HG02571 (cell line): ENCODE measurements at regions not wholly inside any gene's neighbourhood (a gene's known extent, or its start where the extent isn't known, plus 50 kb on each side); places are given as distances from the start of the nearest gene placed in this dataset.

Experiments
- ATAC-seq: cut with Tn5 transposase; IDR thresholded peaks from one replicate; pipeline ENCODE4 v1.9.1; 2021; ENCODE audit warnings: mild to moderate bottlenecking, moderate library complexity; ENCODE audit not compliant: unreplicated experiment

DNA sequence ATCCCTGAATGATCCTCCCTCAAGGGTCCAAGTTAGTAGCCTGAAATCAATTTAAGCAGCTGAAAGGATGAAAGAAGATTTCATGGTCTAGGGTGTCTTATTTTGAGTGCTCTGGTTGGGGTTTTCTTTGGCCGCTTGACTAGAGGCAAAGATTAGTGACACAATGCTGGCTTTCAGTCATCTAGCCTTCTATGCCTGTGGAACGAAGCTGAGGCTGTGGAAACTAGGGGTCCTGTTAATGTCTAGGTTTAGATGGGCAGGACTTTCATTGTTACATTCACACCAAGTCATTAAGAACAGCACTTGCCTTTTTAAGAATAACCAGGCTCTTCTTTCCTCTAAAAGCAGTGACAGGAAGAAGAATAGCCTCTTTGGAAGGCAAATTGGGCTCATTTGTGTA, 253.8 kb upstream of the E2F7 start:
- no peak for ATAC-seq

DNA sequence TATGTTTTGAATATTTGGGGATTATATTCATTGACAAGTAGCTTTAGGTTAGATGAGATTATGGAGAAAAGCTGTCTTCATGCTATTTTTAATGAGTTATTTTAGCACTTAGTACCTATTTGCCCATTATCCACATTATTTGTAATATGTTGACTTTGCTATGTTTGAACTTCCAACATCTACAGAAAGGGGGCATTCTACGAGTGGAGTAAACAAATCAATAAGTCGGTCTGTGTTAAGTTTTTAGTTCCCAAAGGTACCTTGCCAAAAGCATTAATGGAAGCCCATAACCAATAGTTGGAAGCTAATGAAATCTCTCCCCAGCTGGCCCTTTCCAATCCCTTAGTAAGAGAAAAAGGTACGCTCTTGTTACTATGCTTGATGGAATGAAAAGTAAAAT, 250.0 kb upstream of the E2F7 start:
- ATAC-seq, result no peak

DNA sequence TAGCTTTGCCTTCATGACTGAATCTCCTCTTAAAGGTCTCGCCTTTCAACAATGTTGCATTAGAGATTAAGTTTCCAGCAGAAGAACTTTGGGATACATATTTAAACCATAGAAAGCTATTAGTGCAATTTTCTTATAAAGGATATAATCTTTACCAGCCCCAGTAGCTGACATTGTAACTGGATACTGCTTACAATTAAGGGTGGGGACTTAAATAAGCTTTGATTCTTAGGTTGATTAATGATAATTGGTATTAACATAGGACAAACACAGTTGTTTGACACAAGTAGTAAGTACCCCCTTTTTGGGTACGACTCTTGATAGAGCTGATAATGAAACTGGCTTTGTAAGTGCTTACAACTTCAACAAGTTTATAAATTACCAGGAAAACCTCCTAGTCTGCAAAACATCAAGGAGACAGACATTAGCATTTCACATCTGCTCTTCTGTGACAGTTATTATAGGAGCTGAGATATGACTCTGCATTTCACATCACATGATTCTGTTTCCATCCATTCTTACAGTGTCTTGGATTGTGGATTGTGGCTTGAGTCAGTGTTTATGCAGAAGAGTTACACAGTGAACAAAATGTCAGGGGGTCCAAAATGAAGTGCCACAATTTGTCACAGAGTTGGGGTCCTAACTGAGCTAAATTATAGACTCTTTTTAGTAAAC, 249.1 kb upstream of the E2F7 start:
- ATAC-seq, result no peak

DNA sequence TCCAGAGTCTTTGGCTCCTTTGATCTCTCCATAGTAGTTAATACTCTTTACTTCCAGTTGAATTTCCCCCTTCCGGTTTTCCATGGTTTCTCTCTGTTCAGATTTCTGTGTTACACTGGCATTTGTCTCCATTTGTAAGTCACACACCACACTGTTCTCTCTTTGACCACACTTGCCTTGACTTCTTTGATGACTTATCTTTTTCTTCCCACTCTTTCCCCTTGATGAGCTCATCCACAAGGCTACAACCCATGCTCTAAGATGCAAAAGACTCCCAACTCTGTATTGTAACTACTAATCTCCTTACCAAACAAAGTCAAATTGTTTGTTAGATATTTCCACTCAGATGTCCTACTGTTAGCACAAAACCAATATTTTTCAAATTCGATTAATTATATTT, 242.7 kb upstream of the E2F7 start:
- no peak for ATAC-seq

DNA sequence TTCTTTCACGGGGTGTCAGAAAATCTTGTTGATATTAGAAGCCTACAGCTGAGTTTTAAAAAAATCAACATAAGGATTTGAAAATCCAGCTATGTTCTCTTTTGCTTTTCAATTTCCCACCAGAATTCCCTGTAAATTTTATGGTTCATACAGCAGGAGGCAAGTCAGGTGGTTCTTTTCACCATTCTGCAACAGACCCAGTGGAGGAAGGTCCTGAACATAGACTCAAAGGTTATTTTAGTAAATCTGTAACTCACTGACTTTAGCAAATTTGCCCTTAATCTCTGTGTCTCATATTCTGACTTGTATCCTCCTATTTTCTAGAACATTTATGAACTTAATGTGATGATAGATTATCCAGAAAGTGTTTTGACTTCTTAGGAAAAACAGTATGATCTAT, 235.4 kb upstream of the E2F7 start:
- no peak for ATAC-seq

DNA sequence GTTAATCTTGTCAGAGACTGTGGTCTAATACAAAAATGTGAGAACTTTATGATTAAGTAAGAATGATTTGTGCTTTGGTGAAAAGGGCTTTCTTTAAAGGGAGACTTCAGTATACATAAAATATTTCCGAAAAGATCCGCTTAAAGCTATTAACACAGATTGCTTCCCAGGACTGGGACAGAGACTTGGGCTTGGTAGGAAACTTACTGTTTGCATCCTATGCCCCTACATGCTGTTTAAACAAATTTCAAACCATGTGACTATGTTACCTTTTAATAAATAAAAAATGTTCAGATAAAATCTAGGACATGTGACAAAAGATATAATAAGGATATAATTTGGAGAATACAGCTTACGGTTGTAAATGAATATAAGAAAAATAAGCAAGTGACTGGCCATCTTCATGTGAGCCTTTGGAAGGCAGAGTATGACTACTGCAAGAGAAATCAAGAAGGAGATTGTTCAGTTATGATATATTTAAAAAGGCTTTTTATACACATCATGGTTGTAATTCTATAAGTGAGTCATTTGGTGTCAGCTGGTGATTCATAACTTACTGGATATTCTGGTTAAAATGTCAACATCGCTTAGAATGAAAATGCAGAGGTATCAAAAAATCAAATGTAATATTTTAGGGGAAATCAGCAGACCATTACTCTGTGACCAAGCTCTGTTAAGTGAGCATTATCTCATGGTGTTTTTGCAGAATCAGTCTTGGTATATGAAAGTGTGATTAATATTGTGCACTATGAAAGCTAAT, 234.7 kb upstream of the E2F7 start:
- ATAC-seq, result no peak

DNA sequence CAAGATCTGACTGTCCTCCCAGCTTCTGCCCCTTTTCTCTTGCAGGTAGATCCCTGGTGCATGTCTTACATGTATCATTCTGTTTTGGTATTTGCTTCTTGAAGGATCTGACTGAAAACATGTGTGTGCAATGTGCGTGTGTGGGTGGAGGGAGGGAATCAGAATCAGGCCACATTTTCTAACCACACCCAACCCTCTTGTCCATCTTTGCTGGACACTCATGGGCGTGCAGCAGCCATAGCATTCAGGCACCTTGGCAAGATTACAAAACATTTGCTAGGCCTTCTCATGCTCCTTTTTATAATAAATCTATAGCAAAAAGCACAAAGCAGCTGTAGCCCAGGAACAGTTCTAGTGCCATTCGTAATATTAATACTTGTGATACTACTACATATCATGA, 233.6 kb upstream of the E2F7 start:
- ATAC-seq, result no peak

DNA sequence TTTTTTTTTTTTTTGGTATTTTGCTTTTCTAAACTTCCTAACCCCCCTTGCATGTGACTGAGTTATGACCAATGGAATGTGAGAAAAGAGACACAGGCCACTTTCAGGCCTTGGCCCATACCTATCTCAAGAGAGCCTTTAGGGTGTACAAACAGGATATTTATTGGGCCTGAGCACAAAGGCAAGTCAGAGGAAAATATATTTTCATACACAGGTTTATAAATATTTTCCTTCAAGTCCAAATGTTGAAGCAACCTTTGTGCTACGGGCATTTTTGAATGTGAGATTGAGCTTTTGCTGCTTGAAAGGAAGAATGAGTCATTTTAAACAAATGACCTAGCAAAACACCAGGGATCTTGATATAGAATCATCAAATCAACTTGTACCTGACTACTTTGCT, 228.6 kb upstream of the E2F7 start:
- ATAC-seq, result no peak

DNA sequence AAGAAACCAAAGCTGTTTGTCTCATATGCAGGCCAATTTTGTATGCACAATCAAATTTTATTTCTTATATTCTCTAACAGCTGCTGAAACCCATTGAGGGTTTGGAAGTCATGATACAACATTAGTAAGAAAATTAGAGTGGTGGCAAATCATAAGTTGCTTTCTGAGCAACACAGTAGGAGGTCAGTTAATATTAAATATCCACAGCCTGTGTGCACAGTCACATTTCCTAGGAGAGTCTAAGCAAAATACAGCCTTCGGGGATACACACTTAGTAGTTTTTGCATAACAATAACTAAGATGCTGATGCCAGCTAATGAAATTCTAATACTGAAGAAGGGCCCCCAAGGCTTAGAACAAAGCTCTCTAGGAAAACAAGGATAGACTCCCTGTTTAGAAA, 209.6 kb upstream of the E2F7 start:
- no peak for ATAC-seq

DNA sequence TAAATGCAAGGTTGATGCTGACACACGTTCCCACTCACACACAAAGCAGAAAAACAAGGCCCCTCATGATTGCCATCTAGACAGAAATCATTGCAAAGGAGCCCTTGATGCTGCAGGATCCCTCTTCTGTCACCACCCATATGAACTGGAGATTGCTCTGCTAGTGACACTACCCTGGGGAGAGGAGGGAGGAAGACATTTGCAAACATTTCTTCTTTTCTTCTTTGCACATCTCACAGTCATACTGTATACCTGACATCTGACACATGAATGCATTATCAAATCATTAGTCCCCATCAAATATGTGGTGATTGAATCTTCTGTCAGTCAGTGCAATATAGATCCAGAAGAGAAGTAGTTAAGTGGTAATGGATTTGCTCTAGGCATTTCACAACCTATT, 208.5 kb upstream of the E2F7 start:
- ATAC-seq, result no peak

DNA sequence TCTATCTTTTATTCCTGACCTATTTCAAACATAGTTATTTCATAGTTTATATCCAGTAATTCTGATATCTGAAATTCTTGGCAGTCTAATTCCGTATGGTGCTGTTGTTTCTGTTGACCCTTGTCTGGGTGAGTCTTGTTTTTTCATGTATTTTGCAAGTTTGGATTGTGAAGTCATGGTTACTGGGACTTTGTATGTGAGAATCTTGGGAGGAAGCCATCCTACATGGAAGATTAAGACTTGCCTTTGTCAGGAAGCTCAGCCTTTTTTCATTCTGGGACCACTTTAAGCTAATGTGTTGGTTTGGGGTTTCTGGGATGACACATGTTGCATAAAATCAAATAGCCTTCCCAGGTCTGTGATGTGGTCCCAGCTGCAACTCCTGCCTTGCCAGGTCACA, 191.6 kb upstream of the E2F7 start:
- ATAC-seq, result no peak

DNA sequence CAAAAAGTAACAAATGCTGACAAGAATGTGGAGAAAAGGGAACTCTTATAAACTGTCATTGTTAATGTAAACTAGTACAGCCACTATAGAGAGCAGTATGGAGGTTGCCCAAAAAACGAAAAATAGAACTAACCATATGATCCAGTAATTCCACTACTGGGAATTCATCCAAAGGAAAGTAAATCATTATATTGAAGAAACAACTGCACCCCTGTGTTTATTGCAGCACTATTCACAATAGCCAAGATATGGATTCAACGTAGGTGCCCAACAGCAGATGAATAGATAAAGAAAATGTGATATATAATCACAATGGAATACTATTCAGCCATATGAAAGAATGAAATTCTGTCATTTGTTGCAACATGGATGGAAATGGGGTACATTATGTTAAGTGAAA, 188.0 kb upstream of the E2F7 start:
- no peak for ATAC-seq

DNA sequence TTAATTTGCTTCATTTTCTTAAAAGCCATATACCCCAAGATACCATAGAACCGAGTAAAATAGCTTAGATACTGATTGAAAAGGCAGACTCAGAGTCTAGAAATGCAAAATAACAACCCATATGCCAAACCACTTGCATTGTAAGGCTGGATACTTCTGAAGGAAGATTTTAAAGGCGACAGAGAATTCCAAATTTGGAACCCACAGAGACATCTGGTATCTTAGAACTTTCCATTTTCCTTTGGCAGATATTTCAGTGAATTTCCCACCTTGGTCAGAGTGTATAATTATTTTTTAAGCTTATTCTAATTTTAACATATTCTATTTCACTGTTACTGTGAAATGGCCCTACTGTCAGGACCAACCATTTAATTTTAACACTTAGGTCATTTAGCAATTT, 186.4 kb upstream of the E2F7 start:
- no peak for ATAC-seq

DNA sequence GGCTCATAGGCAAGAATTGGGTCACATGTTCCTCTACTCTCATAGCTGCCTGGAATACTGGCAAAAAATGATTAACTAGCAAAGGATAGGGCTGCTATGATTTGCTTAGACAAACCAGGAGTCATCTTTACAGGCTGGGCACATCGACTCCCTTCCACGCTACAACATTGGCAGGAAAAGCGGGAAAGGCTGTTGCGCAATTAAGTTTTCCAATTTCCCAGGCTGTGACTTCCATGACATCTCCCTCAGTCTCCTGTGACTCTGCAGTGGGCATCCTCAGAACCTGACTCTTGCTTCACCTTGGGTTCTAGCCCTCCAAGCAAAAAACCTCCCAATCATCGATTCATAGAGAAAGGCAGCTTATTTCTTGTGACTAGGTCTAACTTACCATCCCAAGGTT, 184.5 kb upstream of the E2F7 start:
- no peak for ATAC-seq

DNA sequence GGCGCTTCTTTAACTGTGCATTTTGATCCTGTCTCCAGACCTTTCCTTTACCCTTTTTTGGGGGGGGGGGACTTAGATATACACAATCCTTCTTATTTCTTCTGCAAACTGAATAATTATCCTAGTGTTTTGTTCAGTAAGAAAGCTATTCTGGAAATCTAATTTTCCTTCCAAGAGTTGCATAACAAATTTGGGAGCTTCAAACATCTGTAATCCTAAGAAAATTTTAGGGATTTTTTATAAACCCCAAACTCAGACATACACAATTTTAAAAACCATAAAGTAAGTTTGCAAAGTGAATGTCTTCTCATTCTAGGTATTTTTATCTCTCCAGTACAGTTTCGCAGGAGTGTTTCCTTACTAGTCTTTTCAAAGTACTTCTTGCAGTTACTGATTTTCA, 182.7 kb upstream of the E2F7 start:
- ATAC-seq, result no peak

DNA sequence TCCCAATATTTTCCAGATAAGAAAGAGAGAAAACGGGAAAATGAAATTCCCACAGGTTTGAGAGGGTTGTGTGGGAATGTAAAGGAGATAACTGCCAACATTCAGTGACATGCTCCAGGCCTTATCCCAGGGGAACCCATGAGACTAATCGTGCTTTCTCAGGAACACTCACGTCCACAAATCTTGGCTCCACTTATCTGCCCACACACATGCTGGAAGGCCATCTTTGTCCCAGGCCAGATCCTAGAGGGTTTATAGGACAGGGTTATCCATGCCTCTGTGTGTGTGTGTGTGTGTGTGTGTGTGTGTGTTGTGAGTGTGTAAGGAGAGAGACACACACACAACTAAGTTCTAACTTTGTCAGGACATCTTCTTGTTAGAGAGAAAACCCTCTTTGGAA, 182.2 kb upstream of the E2F7 start:
- ATAC-seq, result no peak

DNA sequence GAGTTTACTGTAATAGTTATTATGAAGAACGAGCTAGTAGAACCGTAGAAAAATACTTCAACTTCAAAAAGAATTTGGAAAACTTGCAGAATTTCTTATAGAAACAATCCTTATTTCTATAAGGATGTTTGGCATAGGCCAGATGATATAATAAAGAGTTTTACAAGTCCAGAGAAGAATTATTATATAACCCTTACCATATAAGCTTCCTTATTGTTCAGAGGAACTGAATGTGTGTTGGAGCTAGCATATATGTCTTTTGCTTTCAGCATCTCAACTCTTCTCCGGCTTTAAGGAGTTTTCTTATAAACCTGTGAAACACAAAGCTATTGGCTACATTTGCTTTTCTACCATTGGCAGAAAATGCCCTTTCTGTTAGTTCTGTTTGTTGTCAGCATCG, 178.0 kb upstream of the E2F7 start:
- no peak for ATAC-seq

DNA sequence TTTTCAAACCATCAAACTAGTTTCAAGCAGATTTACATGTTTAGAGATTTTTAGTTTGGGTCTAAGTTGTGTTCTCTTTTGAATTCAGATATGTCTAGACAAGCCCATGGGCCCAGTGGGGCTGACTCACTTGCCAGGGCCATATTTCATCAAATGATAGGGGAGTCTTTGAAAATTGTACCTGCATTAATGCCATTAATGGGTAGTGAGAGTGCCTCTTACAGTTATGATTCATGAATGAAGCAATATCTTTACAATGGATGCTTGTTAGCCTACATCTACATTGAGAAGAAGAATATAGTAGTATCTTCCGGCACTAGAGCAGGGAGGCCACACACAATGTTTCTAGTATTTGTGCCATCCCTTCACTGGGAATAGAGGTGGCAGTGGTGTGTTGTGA, 174.2 kb upstream of the E2F7 start:
- ATAC-seq, result no peak

DNA sequence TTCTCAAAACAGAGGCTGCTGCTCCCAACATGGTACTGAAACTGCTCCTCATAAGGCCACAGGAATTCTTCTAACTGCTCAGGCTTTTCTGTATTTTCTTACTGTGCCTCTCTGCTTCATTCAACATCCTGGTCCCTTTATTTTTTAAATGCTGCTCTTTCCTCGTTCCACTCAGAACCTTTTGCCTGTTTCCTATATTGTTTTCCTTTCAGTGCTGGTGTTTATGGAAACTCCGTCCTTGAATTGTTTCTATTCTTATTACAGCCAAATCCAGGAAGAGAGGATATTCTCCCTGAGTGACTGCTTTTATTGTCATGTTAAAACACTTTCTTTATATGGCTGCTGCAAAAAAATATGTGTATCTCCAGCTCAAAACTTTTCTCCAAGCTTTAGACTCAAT, 173.0 kb upstream of the E2F7 start:
- no peak for ATAC-seq

DNA sequence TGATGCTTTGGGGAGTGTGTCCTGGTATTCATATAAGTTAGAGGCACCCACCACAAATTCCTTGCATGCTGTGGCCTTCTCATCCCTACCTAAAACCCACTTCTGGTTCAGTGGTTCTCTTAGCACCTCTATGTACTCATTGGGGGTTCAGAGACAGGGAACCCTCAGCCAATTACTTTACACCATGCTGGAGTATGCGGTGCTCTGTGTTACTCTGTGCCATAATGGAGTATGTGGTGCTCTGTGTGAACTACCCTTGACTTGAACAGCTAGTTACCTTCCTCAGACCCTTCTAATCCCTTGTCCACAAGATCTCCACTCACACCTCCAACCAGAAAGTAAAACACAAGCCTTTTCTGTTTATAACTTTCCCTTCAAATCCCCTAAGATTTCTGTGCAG, 172.5 kb upstream of the E2F7 start:
- ATAC-seq, result no peak

DNA sequence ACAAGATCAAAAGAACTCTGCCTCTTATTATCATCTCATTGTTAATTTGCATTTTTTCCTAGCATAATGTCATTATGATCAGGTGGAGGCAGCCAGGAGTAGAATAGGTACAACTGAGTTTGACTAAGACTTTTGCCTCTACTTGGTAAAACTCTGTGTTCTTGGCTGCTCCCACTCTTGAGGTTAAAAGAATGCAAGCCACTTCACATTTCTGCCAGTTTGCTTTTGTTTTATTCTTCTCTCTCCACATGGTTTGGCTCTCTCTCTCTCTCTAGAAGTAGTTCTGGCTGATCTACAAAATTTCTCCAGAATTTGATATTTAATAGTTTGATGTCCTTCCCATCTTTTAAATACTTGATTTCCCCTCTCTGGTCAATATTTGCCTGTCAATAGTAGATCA, 170.7 kb upstream of the E2F7 start:
- no peak for ATAC-seq

DNA sequence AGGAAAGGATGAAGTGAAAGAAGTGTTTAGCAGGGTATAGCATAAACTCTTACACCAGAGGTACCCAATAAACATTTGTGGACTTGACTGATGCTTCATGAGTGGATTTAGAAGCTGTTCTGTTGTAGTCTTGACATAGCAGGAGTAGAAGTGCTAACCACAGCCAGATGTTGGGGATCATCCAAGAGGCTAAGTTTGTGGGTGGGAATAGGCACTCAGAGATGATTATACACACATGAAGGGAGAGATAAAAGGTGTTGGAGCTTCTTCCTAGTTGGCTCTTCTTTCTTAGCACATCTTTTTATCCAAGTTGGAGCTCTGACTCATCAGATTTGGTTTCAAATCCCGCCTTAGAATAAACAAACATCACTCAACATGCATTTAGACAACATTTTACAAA, 166.7 kb upstream of the E2F7 start:
- no peak for ATAC-seq

DNA sequence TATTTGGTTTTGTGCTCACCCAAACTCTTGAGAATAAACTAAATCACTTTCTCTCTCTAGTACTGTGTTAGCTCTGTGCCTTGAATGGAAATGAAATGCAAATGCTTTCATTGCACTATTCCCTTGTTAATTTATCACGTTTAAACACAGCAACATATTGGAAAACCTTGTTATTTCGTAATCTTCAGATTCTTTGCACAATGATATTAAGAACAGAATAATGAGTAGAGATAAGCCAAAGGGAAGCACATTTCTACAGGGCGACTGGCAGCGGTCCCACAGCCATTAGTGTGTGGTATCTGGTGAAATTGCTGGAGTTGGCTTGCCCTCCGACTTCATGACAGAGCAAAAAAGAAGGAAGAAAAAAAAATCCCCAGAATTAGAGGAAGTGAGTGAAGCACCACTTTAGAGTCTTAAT, 166.1 kb upstream of the E2F7 start:
- no peak for ATAC-seq
